GM21717 (cell line): ENCODE measurements at regions not wholly inside any gene's neighbourhood (a gene's known extent, or its start where the extent isn't known, plus 50 kb on each side); places are given as distances from the start of the nearest gene placed in this dataset.

Experiments used
- ATAC-seq: cut with Tn5 transposase; IDR thresholded peaks from one replicate; pipeline ENCODE4 v1.9.1; 2021; ENCODE audit warnings: mild to moderate bottlenecking, moderate library complexity; ENCODE audit not compliant: unreplicated experiment

DNA sequence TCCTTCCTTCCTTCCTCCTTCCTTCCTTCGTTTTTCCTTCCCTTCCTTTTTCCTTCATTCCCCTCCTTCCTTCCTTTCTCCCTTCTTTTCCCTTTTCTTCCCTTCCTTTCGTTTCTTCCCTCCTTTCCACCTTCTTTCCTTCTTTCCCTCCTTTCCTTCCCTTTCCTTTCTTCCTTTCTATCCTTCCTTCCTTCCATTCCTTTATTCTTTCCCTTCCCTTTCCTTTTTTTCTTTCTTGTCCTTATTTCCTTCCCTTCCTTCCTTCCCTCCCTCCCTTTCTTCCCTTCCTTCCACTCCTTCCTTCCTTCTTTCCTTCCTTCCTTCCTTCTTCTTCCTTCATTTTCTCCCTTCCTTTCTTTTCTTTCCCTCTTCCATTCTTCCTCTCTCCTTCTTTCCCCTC is 394.6 kb downstream of the GABRB3 start:
- ATAC-seq: no peak

DNA sequence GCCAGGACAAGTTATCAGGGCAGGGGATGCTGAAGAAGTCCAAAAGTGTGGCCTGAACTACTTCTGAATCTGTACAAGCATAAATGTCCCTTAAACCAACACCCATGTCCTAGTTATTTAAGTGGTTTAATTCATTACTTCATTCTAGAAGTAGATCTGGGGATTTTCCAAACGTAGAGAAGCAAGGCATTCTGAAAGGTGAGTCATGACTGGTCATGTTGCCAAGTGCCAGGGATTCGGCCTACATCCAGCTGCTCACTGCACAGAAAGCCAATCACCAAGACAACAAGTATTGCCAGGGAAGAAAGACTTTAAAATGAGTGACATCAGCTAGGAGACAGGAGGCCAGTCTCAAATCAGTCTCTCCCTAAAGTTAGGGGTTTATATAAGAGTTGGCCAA is 396.6 kb downstream of the GABRB3 start:
- no peak for ATAC-seq

- ATAC-seq: no peak
Measured at GRCh38 chr15:26374806-26375205, 398.1 kb downstream of the GABRB3 start.

- no peak for ATAC-seq
Measured at GRCh38 chr15:26372706-26373105, 400.2 kb downstream of the GABRB3 start.

GRCh38 chr15:26365077-26365476 is 407.8 kb downstream of the GABRB3 start:
- ATAC-seq: no peak

- no peak for ATAC-seq
Measured at GRCh38 chr15:26359855-26360254, 413.0 kb downstream of the GABRB3 start.

DNA sequence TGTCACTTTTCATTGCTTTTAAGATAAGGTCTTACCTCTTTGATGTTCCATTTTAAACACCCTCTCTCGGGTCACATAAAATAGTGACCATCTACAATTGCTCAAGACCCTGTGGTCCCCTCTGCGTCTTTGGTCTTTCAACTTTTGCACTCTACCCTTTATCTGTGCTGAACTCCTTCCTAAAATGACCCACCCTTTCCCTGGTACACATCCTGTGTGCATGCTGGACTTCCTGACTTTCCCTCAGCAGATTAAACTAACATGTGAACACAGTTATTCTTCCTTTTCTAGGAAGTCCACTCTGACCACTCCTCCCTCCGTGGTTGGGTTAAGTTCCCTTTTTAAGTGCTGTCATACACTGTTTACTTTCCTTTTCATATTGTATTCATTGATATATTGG is 414.2 kb downstream of the GABRB3 start:
- no peak for ATAC-seq

DNA sequence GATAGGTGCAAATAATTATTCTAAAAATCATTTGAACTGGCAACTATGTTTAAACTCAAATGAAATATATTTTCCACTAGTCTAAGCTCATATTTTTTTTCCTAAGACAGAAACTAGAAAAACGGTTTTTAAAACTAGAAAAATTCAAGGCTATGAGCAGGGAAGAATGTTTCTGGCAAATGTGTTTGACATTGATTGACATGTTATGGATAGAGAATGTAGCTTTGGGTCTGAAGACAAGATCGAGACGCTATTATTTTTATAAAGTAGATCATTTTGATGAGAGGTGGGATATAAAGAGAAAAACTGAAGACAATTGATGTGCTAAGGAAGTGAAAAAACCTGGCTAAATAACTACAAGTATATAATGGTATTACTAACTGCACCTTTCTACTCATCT is 415.2 kb downstream of the GABRB3 start:
- no peak for ATAC-seq

DNA sequence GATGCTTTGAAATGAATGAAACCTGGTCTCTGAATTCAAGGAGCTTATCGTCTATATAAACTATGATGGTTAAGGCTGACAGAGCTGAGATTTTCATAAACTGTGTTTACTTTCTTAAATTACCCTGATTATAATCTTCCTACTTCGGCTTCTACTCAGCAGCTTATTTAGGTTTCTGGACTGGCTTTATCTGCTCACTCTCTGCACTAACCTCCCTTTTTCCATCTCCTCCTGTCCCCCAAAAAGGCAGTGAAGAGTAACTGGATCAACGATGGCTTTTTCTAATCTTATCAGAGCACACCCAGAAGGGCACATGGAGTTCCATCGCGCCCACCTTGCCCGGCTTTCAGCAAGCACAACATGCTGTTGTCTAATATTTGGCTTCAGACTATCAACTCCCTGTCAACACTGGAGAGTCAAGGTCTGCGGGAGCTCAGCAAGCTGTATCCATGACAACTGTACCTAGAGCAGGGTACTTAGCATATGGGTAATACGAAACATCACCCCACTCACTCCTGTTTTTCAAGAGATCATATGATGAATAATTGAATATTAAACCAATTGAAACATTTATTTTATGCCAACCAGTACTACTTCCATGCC is 417.3 kb downstream of the GABRB3 start:
- ATAC-seq: no peak

- ATAC-seq: no peak
Measured at GRCh38 chr15:26352909-26353308, 420.0 kb downstream of the GABRB3 start.

GRCh38 chr15:26352406-26352805 is 420.5 kb downstream of the GABRB3 start:
- ATAC-seq: no peak

DNA sequence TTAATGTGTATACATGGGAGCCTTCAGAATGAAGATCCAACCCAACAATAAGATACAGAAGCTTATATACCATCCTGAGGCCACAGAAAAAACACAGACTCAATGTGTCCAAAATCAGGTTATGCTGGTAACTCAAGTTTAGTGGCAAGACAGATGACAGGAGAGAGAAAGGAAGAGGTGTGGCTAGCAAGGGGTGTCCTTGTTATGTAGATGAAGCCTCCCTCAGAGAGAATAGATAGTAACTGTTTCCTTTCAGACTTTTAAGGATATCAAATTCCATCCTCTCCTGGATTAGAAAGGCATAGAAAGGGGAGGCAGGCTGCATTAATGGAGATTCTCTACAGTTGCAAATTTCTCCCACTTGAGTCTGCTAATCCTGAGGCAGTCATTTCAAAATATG is 447.4 kb downstream of the GABRB3 start:
- ATAC-seq: no peak

GRCh38 chr15:26323566-26323965 is 449.3 kb downstream of the GABRB3 start:
- ATAC-seq: no peak

- ATAC-seq: no peak
Measured at GRCh38 chr15:26318689-26319088, 454.2 kb downstream of the GABRB3 start.

DNA sequence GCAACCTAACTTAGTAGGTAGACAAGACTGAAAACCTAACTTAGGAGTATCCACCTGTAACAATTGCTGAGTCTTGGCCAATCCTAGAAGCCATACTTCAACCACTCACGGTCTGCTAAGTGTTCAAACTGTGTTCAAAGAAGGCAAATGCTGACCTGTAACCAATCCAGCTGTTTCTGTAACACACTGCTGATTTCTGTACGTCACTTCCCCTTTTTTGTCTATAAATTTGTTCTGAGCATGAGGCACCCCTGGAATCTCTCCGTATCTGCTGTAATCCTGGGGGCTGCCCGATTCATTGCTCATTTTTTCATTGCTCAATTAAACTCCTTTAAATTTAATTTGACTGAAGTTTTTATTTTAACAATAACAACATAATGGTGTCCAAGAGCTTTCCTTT is 451.4 kb upstream of the ATP10A start:
- ATAC-seq: no peak

DNA sequence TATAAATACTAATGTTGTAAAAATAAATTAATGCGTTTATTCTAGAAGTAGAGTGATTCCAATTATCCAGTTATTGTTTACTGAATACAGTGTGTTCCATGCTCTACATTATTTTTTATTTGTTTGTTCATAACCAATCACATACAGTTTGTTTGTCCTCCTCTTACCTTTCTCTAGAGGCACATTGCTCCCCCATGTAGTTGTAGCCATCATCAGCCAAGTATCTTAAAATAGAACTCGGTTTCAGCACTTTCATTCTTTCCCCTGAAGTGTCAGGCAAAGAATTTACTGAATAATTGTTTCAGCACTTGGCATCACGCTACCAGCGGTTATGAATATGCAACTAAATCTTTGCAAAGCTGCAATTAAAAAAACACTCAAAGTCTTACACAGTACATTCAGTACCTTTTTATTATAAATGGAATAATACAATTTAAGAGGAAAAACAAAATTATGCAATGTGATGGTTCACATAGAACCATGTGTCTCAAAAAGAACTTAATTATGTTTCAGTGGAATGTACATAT is 448.6 kb upstream of the ATP10A start:
- no peak for ATAC-seq

- ATAC-seq: no peak
Measured at GRCh38 chr15:26298659-26299170, 435.6 kb upstream of the ATP10A start.

- no peak for ATAC-seq
Measured at GRCh38 chr15:26298010-26298658, 435.0 kb upstream of the ATP10A start.

DNA sequence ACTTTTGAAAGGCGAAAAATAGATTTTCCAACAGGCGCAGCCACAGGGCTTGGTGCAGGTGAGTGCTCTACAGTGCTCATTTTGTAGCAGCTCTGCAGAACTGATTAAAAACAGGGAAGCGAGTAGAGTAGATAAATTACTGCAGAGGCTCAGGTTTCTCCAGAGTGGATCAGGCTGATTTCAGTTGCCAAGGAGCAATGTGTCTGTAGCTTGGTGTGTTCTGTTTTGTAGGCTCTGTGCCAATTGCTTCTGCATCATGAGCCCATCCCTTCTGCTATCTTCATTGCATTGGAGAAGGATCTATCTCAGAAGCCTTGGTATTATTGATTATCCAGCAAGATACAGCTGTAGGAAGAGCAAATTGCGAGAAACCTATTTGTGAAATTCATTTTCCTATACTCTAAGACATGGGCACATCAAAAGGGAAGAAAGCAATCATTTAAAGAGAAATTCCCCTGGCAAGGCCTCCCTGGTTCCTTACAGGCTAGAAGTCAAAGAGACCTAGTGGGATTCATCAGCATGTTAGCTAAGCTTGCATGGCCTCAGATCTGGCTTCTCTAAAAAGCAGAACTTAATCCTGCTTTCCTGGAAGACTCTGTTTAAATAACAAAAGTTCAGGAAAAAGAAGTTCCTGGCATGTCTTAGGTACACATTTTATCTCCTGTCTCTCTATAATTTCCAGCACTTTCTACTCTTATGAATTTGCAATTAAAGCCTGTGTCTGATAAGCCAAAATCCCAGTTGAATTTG is 432.4 kb upstream of the ATP10A start:
- ATAC-seq: no peak

DNA sequence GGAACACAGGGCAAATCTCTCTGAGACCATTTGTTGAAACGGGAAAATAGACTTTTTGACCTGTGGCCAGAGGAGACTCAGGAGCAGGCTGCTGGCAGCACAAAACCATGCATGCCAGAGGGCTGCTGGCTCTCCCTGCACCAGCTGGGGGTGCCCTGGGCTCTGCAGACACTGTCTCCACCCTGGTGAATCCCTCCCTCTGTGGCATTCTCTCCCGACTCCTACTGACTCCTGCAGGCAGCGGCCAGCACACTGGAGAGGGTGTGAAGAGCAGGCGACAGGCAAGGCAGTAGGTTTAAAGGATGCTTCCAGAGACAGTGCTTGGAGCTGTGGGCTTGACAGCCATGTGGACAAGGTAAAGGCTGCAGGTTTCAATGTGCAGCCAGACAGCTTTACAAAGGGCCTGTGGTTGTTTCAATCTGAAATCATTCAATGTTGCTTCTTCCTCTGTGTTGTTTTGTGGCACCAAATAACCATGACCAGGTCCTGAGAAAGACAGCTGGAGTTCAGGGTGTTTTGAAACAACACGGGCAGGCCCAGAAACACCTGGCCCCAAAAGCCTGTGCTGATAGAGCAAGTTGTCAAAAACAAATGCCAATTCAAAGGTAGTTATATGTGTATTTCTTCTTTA is 431.0 kb upstream of the ATP10A start:
- ATAC-seq: no peak

- ATAC-seq: no peak
Measured at GRCh38 chr15:26287381-26287780, 424.3 kb upstream of the ATP10A start.
